GM19468 (cell line): ENCODE measurements at regions not wholly inside any gene's neighbourhood (a gene's known extent, or its start where the extent isn't known, plus 50 kb on each side); places are given as distances from the start of the nearest gene placed in this dataset.
A peak's percentile ranks its signal among the peaks of the same experiment; 100 is the strongest.

Experiments
- ATAC-seq: cut with Tn5 transposase; IDR thresholded peaks from one replicate; pipeline ENCODE4 v1.9.1; 2021; ENCODE audit warnings: mild to moderate bottlenecking, moderate library complexity, moderate number of reproducible peaks; ENCODE audit not compliant: unreplicated experiment; ENCODE audit errors: extremely low read depth

DNA sequence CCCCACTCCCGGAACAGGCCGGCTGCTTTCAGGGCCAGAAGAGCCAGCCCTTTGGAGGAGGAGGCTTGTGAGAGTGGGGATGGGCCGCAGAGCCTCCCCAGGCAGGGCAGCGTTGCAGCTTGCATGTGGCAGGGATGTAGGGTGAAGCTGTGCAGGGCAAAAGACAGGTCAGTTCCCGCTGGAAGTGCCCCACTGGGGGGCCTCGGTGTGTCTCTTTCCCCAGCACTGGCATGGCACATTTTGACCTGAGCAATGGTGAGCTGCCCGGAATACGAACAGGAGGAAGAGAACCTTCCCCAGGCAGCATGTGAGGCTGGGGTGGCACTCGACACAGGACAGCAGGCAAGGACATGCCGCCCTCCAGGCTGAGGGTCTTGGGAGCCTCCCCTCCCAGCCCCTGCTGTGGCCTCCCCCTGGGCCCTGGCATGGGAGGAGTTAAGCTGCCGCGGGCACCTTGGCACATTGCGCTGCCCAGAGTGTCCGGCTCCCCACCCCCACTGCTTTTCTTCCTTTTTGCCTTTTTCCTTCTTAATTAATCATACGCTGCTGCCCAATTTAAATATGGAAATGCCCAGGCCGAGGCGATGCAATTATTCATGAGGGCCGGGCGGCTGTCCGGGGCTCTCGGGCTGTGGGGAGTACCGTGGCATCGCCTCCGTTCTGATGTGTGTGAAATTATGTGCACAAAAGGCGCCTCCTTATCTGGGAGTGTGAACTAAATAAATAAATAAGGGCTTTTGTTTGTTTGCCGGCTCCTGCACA, 76.0 kb upstream of the WNT7B start:
- ATAC-seq, result no peak

DNA sequence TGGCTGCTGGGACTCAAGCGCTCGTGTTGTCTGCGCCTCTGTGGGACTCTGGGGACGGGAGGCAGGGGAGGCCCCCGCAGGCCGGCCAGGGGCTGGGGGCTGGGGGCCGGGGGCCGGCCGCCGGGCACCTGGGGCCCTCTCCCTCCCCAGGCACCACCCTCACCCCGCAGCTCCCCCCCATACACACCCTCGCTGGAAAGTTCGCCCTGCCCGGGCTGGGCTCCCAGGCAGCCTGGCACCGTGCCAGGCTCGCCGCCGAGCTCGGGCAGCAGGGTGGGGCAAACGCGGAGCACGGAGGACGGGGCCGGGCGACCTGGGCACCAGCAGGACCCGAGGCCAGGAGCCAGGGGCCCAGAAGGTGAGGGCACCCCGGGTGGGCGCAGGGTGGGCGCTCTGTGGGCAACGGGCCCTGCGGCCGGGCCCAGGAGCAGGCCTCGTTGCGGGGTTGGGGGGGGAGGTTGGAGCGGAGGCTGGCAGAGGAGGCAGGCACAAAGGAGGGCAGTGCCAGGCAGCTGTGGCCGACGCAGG, 76.7 kb upstream of the WNT7B start:
- no peak for ATAC-seq

DNA sequence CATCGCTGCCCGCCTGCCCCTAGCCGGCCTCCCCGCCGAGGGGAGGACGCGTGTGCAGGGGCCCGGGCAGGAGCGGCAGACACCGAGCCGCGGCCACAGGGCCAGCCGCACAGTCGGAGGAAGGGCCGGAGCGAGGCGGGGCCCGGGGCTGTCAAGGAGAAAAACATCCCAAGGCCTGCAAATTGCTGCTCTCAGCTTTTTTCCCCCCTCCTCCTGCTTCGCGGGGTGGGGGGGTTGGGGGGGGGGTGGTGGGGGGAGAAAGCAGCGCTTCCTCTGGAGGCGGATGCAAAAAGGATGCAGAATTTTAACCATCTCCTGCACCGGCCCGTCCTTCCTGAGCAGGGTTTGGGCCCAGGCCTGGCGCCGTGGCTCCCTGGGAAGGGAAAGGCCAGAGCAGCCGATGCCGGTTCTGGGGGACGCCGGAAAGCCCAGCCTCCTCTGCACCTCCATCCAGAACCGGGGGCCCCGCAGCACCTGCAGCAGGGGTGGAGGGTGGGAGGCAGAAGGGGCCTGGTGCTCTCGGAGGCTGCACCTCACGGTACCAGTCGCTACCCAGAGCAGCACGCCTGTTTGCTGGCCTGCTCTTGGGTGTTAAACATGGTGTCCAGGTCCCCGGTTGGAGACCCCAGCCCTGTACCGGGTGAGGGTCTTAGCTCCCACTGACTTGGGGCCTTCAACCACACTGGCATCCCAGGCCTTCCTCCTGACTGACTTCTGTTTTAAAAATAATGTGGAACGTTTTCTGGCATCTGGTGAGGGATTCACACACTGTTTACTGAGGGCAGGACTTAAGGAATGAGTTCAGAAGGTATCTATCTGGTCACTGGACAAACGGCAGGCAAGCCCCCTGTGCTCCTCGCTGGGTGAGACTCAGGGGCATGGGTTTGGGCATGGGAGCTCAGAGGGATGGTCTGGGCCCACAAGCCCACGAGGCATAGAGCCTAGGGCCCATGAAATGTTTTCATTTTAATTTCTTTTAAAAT, 77.4 kb upstream of the WNT7B start:
- no peak for ATAC-seq

DNA sequence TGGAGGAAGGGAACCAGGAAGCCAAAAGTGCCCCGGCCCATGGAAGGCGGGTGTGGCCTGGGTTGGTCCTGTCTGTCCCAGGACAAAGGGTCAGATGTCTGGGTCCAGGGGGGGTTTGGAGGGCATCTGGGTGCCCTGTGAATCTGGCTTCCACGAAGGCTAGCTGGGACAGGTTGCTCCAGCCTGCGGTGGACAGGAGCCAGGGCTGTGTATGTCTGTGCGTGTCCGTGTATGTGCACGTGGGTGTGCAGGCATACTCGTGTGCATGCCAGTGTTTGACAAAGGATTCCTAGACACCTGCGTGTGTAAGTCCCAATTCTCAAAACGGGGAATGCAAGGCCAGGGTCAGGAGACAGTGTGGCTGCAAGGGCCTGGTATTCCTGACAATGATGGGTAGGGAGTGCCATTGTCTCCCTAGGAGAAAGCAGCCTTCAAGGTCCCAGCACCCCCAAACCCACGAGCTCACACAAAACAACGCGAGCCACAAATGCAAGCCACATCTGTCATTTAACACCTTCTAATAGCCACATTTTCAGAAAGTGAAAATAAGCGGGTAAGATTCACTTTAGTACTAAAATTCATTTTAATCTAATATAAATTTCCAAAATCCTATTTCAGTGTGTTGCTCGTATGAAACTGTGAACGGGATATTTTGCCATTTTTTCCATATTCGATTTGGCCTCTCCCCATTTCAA, 78.4 kb upstream of the WNT7B start:
- no peak for ATAC-seq

DNA sequence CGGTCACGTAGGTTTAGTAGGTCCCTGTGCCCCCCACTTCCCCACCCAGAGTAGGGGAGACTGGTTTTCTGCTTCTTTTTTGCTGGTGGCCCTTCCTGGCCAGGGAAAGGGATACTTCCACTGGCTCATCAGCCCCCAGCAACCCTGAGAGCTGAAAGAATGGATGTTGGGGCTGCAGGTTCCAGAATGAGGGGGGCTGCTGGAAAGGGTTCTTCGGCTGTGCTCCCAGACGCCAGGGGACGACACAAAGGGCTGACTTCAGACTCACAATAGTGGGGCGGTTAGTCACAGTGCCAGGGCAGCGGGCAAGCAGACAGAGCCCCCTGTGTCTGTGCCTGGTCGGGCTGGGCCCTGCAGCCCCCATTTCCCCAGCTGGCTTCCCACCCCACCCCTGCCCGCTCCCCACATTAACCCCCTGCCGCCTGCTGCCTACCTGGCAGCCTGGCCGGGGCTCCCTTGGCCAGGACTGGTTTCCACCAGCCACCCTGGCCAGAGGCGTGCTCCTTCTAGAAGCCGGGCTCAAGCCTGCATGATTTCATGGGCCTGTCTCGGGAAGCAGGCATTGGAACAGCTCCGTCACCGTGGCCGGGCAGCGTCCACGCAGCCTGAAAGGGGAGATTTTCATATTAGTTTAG, 79.1 kb upstream of the WNT7B start:
- ATAC-seq, result no peak

DNA sequence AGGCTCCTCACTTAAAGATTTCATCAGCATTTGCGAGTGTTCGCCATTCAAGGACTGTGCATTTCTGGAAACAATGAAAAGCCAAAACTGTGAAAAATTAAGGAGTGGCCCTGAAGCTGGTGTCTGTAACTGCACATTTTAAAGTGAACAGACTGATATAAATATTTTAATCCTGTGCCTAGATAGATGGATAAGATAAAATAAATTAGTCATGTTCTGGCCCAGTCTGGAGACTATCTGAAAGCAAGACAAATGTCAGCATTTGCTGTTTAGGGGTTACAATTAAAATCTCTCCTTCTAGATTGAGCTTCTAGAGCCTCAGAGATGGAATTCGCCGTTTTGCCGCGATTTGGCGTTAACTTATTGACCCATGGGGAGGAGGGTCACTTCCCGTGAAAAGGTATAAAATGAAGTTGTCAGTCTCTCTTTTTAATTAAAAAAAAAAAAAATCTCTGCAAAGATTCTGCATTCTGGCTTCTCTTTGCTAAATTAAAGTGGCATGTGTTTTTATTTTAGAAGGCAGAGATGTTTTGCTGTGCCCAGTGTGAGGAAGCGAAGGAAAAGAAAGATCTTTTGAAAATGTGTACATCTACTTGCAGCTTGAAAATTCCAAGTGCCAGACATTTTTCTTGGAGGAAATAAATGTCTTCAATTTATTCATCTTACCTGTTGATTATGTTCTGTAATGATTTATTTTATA, 79.7 kb upstream of the WNT7B start:
- ATAC-seq, result no peak

DNA sequence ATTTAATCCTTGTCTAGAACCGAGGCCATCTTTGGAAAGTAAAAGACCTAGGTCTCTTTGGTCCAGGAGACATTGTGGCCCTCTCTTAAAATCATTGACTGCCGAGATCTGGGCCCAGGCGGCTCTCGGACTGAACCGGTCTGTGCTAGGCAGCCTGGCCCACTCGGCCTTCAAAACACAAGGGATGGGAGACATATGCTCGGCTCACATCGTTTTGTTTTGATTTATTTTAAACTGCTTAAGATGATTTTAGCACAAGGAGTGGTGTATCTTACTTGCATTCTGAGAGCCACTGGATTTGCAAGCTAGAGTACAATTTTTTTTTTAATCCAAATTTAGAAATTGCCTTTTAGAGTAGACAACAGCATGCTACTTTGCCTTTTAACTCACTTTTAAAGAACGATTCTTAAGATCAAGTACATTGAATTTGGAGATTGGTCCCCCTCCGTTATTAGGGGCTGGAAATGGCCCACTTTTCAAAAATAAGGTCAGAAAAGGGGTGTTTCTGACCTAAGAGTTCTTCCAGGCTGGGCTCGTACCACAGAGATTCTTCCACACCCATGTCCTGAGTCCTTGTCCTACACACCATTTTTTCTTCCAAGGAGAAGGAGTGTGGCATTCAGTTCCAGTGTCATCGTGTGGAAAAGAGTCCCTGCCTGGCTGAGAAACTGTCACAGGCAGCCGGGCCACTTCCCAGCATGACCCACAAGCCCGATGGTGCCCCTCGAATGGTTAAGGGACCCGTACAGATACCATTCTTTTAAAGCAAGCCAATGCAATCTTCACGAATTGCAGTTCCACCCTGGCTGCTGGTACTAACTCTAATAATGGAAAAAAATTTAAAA, 80.5 kb upstream of the WNT7B start:
- no peak for ATAC-seq

DNA sequence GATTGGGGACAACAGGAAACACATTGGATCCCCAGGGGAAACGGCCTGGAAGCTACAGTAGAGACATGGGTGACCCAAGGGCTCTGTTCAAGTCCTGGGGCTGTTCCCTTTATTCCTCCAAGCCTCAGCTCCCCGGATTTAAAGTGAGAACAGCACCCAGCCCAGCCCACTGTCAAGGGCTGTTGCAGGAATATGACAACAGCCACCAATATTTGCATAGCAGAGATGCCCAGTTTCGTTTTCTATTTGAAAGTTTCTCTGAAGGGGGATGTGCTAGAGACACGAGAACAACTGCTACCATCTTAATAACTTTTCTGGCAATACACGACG, 81.1 kb upstream of the WNT7B start:
- ATAC-seq, result peak; percentile 65

DNA sequence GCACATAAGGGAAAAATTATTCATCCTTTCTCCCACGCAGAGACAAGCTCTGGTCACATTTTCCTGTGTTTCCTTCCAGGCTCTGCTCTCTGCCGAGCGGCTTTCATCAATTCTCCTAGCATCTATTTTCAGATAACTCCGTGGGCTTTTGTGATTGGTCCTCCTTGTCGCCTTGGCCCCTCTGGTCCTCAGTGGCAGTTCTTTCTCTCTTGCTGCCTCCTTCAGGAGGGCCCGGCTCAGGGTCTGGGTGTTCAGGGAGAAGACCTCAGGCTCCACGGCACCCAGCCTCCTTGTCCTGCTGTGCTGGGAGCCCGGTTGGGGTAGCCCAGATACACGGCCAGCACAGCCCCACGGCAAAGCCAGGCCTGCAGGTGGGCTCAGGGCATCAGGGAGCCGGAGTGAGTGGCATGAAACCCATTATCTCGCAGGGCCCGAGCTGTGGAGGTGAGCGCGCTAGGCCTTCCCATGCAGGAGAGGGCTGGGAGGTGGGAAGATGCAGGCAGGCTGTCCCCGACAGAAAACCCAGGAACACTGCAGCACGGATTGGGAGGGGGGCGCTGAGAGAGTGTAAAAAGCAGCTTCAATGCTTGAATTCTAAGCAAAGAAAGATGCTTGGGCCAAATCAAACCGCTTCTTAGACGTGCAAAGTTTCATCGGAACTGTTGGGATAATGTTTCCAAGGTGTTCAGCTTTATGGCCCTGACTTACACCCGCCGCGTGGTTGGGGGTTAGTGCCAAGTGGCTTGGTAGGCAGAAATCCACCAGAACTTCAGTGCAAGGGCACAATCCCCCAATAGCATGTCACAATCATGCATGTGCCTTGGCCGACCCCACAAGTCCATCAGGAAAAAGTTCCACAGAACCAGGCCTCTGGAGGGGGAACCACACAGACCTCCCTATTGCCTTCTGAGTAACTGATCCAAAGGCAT, 81.9 kb upstream of the WNT7B start:
- ATAC-seq, result no peak

DNA sequence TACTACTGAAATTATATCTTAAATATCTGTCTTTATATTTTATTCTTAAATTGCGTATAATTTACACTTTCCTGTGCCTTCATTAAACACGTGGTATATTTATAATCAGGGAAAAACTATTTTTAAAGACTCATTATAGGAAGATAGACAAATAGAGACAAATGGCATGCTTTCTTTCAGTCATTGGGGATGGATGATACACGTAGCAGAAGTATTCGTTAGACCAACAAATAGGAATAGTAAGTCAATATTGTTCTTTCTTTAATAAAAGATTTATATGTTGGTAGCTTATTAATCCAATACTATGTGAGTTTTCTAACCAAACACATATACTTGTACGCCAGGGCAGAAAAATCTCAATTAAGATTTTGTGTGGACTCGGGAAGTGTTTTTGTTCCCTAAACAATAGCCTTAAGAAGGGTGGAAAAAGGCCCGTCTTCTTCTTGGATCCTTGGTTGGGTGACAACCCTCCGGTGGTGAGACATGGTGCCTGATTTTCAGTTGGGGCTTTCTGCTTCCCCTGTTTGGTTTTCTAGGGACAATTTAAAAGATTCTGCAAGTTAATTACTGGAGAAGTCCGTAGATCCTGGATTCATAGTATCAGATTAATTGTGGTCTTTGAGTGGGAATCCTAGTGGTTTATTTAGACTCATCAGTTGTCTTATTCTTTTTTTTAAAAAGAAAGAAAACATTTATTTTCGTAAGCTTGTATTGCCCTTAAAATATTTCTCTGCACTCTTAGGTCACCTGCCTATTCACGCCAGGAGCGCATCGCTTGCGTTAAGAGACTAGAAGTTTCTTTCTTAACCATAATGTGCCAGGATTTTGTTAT, 83.5 kb upstream of the WNT7B start:
- ATAC-seq, result no peak

DNA sequence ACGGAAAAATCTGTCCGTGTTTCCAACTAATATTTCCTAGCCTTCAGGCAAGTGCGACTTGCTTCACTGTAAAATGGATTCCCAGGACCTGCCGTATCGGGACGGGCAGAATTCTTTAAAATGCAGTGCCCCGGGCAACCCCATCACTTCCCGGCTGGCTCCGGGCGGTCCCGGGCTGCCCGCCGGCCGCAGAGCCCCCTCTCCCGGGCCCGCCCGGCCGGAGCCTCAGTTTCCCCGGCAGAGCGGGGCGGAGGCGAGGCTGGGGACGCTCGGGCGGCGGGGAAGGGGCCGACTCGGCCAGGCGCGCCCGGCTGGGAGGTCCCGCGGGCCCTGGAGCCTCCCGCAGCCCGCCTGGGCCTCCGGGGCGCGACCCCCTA, 84.2 kb upstream of the WNT7B start:
- no peak for ATAC-seq

DNA sequence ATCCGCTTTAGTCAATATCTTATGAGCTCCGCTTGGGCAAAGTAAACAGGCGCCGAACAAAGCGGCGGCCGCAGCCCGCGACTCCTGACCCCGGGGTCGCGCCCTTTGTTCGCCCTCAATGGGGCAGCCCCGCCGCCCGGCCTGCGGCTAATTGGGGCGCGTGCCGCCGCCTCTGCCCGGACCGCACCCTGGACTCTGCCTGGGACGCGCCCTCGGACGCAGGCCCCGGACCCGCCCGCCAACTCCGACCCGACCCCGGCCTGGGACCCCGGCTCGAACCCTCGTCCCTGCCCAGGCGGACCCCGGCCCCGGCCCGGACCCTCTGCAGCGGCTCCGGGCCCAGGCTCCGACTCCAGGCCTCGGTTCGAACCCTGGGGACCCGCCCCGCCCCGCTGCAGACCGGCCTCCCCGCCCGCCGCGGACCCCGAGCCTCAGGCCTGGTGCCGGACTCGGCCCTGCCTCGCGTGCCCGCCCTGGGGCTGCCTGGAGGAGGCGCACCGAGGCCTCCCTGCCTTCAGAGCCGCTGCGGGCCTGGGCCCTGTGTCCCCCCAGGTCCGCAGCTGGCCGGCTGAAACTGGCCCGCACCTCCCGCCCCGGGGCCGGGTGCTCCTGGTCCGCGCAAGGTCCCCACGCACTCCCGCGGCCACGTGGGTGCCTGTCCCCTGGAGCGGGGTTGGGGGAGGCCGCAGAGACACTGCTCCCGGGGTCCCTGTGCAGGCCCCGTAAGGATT, 84.7 kb upstream of the WNT7B start:
- no peak for ATAC-seq

DNA sequence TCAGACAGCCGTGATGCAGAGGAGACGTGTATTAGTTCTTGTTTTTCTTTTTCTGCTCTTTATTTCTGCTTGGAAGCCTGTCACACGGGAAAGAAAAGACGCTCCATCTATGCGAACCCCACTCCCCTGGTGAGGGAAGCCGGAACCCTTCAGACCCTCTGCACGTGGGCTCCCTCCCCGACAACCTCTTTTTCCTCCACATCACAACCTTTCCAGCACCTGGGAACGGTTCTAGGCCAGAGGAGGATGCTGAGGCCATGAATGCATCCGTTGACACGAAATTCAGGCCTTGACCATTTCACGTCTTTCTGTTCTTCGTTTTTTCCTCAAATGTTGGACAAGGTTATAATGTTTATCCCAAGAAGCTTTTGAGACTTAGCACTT, 85.3 kb upstream of the WNT7B start:
- no peak for ATAC-seq

DNA sequence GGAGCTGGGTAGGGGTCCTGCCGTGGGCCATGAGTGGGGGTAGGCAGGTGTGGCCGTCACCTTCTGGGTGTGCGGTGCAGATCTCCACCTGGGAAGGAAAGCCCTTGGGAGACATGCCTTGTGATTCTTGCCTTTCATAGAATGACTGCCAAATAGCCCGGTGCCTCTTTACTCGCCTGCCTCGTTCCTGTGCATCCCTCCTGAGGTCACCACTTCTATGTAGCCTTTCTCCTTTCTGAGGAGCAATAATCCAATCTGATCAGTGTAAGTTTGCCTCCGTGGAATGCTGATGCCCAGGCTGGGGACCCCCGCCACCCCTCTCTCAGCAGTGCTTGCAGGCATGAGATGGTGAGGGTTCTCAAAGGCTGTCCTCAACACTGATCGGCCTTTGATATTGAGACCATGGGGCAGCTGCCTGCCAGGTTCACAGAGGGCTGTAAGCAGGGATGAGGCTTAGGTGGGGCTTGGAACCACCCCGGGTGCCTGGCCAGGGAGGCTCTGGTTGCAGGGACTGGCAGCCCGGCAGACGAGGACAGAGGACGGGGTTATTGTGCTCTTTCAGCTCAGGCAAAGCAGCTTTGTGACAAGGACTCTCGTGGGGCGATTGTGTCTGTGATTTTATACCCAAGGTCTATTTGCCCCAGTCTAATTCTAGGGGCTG, 86.1 kb upstream of the WNT7B start:
- ATAC-seq, result no peak

DNA sequence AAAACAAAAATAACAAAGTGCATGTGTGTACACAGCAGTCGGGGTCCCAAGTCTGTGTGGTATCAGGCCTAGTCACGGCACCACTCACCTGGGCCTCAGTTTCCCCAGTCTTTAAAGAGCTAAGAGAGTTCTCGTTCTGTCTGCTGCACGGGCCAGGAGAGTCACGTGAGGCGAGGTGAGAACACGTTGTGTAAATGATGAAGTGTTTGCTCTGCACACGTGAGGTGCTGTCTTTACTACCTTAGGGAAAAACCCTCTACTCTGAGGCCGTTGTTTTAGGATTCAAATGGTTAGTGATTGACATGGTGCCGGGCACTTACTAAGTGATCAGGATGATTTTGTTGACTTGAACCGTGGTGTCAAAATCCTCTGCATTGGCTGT, 86.5 kb upstream of the PPARA start:
- ATAC-seq, result no peak
